NCI-H345 treated with DMSO at 0.1 percent for 48 hours (cell line): ENCODE measurements at regions not wholly inside any gene's neighbourhood (a gene's known extent, or its start where the extent isn't known, plus 50 kb on each side); places are given as distances from the start of the nearest gene placed in this dataset.
"Not testable (repeated sequence)": the region's sequence is repeated elsewhere in the genome, so short reads cannot be mapped to it uniquely, and the experiment has no call there.

ENCODE experiments used
- DNase-seq: peaks from one replicate; lab custom pipeline; 2025; ENCODE audit not compliant: unreplicated experiment; lab: John Stamatoyannopoulos, UW

- no peak for DNase-seq
Measured at GRCh38 chr7:110519851-110520250, 571.1 kb upstream of the LRRN3 start.

GRCh38 chr7:110521357-110521911 is 569.5 kb upstream of the LRRN3 start:
- DNase-seq = no peak

DNA sequence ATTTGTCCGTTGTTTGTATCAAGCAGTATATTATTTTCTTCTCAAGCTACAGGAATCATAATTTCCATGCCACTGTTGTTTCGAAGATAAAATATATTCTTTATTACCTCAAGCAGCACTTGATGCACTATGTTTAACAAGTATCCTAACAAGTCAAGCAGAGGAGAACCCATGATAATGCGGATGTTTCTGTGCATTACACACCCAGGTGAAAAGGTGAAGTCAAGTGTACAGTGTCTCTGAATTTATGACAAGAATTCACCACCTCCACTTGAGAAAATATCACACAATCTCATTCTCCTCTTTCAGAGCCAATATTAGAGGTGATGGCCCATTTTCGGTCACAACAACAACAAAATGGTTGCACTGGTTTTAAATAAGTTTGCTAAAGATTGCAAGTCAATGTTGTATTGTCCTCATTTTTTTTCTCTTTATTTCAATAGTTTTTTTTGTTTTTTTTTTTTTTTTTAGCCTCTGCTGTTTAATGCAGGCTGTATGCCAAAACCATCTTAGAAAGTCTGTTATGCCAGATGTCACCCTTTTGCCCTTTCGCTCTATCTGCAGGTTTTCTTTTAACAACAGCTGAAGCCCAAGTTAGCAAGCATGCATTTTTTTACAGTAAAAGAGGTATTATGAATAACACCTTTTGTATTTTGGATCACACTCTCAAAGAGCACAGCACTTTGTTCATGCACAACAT is 568.7 kb upstream of the LRRN3 start:
- peak; percentile 85 for DNase-seq

- DNase-seq = peak; percentile 83
Measured at GRCh38 chr7:110522761-110523200, 568.1 kb upstream of the LRRN3 start.

DNA sequence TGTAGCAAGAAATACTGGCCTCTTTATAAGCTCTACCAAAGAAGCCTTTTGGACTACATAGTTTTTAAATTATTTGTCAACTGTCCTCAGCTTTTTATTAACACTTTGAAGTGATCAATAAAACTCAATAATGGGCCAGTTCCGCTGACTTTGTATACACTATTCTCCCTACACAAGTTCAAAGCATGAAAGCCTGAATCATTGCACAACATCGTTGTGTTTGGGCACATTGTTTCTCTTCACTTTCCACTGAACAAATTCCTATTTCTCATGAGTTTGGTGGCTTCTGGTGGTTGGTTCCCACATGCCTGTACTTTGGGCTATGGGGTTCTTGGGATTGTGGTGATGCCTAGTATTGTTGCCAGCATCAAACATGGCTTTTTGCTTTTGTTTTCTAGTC is 561.8 kb upstream of the LRRN3 start:
- DNase-seq = no peak

DNA sequence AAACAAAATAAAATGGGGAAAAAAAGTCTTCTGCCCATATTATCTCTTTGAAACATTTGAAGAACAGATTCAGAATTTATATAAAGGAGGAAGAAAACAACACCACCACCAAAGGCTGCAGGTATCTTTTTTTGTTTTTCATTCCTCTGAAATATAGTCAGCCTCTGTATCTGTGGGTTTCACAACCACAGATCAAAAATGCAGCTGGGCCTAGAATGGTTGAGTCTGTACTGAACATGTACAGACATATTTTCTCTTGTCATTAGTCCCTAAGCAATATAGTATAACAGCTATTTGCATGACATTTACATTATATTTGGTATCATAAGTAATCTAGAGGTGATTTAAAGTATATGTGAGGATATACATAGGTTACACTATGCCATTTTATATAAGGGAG is 559.7 kb upstream of the LRRN3 start:
- no peak for DNase-seq

DNA sequence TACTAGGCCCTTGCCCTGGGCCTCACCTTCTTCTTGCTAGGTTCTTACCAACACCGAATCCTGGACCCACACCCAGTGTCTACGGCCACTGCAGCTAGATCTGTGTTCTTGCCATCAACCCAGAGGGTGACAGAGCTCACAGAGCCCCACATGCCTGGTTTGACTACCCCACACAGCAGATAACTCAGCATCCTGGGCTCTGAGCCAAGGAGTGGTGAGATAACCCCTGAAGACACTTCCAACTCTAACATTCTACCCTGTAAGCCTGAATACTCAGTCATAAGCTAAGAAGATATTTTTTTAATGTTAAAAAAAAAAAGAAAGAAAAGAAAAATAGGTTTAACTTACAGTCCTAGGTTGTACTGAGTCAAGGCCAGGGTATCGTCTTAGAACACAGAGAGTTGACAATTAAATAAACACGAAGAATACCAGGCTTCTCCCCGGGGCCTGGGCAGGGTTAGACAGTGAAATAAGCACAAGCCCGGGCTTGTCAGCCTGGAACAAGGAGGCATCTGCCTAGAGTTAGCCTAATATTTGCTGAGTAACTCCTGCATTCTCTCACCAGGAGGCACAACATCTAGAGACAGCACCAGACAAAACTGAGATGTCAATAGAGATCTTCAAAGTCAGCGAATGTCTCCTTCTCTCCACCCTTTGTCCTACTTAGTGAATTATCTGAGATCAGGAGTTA is 556.5 kb upstream of the LRRN3 start:
- DNase-seq = peak; percentile 76

- no peak for DNase-seq
Measured at GRCh38 chr7:110539216-110539615, 551.7 kb upstream of the LRRN3 start.

DNA sequence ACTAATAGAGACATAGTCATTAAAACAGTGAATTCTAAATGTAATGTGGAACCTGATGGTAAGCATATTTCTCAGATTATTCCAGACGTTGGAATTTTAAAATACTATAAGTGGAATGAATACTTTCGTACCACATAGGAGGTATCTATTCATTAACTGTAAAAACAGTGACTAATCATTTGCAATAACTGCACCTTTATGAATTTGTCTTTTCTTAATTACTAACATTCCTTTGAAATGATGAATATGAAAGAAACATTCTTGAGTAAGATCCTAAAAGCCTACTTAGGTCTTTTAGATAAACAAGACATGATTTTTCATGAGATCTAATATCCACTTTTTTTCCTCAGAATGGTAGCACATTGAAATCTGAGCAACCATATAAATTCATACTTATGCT is 549.0 kb upstream of the LRRN3 start:
- DNase-seq = no peak

- DNase-seq = no peak
Measured at GRCh38 chr7:110544194-110544593, 546.7 kb upstream of the LRRN3 start.

GRCh38 chr7:110548372-110548771 is 542.6 kb upstream of the LRRN3 start:
- no peak for DNase-seq

DNA sequence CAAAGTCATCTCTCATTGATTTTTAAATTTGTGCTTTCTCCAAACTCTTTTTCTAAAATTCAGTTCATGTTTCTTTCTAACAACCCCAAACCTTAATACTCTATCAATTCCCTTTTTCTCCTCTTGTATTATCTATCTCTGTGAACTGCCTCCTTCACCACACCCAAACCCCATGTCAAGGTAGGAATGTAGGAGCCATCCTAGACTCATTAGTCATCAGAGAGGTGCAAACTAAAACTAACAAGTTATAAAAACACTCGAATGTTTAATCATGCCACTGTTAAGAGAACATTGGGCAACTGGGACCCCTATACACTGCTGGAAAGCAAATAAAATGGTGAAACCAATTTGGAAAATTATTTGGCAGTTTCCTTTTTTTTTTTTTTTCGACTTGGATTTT is 533.8 kb upstream of the LRRN3 start:
- no peak for DNase-seq

- not testable (repeated sequence) for DNase-seq
Measured at GRCh38 chr7:110563286-110563685, 527.6 kb upstream of the LRRN3 start.

GRCh38 chr7:110564246-110564645 is 526.7 kb upstream of the LRRN3 start:
- no peak for DNase-seq

DNA sequence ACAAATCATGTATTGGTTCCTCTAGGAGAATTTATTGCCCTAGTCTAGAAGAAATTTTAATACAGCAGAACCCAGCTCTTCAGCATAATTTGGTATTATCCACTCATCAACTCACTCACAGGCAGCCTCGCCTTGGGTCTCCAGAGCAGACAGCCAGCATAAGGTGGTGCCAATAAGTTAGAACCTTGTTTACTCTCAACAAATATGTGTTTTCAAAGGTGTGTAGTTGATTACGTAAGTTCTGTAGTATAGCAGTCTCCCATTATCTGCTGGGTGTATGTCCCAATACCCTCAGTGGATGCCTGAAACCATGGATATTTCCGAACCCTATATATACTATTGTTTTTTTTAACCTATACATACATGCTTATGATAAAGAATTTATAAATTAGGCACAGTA is 522.5 kb upstream of the LRRN3 start:
- DNase-seq = no peak

GRCh38 chr7:110568932-110569331 is 522.0 kb upstream of the LRRN3 start:
- no peak for DNase-seq

DNA sequence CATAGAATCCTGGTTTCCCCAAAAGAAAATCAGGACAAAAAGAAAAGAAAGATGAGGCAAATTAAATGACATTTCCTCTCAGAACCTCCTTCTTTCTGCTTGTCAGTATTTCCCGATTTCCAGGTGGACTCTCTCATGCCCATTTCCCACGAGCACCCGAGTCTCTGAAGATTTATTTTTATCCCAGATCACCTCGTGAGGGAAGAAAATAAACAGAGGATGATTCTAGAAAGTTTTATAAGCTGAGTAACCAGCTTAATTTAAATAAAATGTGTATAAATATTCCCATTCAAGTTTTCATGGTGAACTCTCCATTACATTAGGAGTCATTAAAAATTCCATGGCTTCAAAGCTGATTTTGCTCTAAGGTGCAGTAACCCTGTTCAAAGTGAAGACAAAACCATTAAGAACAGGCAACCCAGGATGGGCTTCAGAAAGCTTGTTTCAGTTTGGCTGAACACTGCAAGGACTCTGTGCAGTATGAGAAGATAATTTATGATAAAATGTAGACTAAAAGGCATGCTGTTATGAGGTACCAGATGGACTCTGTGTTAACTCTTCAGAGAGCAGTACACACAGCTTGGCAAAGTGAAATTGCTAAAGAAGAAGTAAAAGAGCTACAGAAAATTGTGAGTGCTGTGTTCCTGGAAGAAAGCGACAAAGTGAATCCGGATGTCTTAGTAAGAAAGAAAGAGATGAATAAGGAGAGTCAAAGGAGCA is 521.3 kb upstream of the LRRN3 start:
- no peak for DNase-seq

GRCh38 chr7:110573862-110574528 is 516.9 kb upstream of the LRRN3 start:
- no peak for DNase-seq

- DNase-seq = no peak
Measured at GRCh38 chr7:110587294-110587693, 503.6 kb upstream of the LRRN3 start.

GRCh38 chr7:110590415-110590814 is 500.5 kb upstream of the LRRN3 start:
- no peak for DNase-seq

- no peak for DNase-seq
Measured at GRCh38 chr7:110591341-110591740, 499.6 kb upstream of the LRRN3 start.
